Middle frontal gyrus (tissue), 1 donor: ENCODE measurements at regions not wholly inside any gene's neighbourhood (a gene's known extent, or its start where the extent isn't known, plus 50 kb on each side); places are given as distances from the start of the nearest gene placed in this dataset.
A peak's percentile ranks its signal among the peaks of the same experiment; 100 is the strongest.

Experiments used
- DNase-seq: peaks from one replicate; pipeline ENCODE4 v3.0.0-alpha.2; 2015; ENCODE audit warnings: low spot score; ENCODE audit errors: extremely low spot score

DNA sequence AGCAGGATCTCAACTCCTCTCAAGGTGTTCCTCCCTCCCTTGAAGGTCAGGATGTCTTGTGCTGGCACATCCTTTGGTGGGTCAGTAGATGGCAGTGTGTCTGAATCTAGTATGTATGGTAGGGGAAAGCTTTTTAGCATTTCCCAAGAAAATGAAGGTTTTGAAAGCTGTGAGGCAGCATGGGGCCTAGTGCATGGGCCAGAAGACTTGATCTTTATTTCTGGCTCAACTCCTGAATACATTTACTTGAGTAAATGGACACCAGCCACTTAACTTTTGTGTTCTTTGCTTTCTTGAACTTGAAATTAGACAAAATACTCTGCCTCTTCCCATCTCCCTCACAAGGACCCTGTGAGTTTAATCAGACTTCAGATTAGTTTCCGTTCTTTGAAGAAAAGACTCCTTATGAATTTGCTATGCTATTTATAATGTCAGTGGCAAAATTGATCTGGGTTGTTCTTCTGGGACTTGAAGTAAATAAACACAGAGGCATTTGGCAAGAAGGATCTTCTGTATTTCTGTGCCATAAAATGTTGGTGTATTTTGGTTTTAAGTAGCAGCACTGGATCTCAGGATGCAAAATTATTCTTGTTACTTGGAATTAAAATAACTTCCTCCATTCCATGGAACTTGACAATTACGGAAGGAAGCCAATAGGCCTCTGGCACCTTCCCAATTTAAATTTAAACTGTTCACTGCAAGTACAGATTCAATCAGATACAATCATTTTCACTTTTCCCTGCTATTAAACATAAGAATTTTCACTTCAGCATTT, 288.8 kb downstream of the CASP12 start:
- peak; percentile 32 for DNase-seq

DNA sequence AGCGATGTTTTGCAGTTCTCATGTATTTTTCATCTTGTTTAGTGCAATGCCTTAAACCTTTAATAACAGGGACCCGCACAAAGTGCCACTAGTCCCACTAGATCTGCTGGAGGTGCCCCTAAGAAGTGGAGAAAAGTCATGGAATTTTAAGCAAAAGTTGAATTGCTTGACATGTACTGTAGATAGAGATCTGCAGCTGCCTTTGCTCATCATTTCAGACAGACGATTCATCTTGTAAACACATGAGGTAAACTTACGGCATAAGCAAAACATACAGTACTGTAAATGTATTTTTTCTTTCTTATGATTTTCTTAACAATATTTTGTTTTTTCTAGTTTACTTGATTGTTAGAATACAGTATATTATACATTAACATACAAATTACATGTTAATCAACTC, 295.6 kb downstream of the CASP12 start:
- DNase-seq, result no peak

DNA sequence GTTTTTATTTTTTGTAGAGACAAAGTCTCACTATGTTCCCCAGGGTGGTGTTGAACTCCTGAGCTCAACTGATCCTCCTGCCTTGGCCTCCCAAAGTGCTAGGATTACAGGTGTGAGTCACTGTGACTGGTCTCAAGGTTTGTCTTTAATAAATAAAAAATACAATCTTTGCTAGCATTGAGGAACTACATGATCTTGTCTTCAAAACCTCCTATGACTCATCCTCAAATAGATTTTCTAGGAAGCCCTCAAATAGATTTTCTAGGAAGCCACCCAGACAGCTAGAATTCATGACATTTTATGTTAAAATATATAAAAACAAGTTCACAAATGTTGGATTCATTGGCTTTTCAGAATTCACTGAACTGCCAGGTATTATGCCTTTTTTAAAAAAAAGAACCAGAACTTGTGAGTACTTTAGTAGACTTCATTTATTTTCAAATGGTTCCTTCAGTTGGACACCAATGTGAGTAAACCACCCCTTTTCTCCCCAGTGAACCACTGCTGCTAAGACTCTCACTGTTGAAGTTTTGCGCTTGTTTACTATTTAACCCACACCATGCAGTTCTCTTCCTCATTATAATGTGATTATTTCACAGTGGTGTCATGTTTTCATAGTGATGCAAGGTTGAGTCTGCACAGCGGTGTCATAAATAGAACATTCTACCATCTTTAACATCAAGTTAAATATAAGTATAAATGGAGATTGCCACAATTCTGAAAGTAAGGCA, 303.9 kb downstream of the CASP12 start:
- DNase-seq, result no peak

DNA sequence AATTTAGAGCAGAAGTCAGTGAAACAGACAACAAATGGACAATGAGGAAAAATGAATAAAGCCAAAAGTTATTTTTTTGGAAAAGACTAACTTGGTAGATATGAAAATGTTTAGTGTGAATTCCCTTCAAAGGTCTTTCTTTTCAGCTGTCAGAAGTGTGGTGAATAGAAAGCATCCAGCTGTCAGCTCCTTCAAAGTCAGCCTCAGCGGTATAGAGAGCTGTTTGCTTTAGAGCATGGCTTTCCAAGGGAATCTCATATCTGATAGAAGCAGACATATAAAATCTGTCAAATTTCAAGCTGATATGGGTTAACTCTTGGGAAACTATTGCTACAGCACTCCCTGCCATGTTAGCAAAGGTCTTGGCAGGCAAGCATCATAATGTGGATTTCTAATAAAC, 309.3 kb downstream of the CASP12 start:
- no peak for DNase-seq

DNA sequence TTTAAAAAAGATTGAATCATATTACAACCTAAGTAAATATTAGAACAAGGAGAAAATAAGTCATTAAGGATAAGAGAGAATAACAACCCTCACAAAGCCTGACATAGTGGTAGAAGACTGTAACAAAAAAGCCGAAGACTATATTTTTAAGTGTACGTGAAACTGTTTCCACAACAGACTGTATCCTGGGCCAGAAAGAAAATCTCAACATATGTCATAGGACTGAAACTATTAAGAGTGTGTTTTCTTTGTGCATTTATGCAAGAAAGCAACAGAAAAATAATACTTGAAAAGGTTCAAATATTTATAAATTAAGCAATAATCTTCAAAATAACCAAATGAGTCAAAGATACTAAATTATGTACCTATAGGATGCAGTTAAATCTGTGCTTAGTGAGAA, 309.8 kb downstream of the CASP12 start:
- DNase-seq, result no peak

DNA sequence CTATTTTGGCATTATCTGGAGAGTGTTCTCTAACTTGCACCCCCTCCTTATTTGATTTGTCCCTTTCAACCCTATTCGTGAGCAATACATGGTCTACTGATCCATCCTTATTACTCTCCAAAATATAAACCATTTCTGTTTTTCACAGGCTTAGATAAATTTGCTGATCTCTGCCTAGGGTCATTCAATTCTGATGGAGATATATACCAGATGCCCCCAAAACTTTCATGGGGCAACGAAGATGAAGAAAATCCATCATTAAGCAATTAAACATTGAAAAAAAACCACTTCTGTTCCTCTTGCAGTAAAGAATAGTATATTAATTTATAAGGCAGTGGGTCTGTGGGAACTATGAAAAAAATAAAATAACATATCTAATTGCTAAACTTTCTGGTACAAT, 313.4 kb downstream of the CASP12 start:
- DNase-seq, result no peak

DNA sequence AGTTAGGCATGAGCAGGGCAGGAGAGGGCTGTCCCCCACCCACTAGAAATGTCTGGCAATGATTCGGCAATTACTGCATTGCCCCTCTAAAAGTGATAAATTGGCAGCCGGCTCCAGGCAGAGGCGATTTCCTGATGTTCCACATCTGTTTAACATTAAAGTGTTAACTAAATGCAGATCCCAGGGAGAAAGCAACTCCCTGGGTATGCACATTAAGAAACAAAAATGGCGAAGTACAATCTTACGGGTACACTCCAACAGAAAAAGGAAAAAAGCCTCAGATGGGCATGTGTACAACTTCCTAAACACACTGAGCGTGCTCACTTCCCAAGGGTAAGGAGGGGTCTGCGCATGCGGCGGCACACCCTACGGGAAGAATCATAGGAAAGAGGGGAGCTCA, 314.4 kb downstream of the CASP12 start:
- DNase-seq, result no peak

DNA sequence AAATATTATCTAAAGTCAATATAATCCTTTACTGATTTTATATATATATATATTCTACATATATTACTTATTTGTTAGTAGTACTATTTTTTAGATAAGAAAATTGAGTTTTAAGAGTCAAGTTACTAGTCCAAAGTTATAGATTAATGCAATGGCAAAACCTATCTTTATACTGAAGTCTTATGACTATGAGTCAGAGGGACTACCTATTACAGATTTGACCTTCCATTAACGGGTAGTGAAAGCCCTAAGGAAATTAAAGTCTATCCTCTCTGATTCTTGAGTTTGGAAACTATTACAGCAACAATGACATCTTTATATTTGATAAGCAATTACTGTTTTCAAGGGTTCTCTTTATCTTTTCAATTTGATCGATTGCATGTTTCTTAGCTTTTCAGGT, 315.8 kb downstream of the CASP12 start:
- no peak for DNase-seq

DNA sequence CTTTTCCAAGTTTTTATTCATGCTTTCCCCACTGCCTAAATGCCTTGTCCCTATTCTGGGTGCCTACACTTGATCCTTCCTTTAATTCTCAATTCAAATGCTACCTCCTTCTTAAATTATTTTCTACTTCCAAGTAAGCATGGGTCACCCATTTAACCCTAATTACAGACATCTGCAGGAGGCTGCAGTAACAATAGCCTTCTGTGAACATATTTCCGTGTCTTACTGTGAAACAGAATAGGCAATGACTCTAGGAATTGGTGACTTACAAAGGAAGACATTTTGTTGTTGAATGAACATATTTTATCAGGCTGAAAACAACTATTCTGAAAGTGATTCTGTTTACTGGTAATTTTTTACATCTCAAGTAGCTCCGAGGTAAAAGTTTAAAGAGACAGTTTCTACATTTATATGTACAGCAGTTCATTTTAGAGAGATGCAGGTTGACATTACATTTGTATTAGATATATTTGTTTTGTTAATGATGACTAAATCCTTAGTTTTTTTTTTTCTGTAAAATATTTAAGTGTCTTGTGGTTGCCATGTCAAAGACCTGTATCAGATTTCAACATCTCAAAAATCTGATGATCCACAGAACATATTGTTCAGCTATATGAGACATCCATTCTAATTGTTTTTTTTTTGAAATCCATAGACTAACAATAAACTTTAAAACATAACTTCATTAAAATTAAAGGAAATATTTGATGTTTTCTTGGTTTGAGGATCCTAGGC, 316.8 kb downstream of the CASP12 start:
- no peak for DNase-seq

DNA sequence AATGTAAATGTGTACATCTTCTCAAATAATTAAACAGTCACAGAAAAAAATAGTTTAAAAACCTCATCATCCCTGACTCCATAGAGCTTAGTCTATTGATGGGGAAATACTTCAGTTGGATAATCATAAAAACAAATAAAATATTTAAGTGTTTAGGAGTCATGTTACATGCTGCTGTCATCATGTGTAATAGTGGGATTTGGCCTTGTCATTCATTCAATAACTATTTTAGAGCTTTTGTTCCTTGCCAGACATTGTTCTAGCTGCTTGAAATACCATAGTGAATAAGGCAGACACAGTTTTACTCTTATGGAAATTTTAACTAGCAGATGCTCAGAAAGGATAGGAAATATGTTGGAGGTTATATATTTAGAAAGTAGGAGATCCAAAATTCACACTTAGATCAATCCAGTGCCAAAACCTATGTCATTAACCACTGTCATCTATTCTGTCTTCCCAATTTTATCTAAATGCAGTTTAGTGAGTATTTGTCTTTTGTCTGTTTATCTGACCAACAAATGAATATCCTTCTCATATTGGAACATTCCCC, 324.7 kb downstream of the CASP12 start:
- DNase-seq, result no peak

DNA sequence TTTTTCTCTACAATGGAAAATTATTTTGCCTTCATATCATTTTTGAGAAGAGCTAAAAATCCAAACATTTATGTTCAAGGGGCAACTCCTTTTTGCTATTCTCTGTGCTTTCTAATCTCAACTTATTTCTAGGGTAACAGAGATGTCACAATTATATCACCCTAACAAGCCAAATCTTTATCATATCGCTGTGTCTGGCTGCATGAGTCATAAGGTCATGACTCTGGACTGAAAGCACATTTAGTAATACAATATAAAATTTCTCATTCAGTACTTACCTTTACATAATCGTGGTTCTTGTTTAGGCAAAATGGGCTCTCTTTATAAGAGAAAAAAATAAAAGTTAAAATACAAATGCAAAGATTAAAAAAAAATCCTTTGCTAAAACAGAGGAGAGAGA, 326.0 kb downstream of the CASP12 start:
- DNase-seq, result no peak

DNA sequence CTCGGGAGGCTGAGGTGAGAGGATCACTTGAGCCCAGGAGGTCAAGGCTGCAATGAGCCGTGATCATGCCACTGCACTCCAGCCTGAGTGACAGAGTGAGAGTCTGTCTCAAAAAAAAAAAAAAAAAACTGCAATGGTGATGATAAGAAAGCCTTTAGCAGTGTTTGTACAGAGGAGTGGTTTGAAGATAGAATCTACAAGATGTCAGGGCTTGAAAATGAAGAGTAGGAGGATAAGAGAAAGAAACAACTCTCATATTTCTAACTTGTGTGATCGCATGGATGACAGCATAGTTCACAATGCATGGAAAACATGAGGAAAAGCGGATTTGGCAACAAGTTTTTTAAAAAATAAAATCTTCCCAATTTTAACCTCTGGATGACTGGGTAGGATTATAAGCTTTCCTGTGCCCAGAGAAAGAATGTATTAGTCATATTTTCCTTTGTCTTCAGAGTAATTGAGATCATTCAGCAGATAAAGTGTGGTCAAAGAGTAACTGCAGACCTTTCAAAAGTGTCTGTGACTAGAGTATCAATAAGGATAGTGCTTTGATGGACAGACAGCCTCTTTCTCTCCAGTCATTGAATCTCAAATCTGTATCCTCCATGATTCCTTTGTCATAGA, 328.1 kb downstream of the CASP12 start:
- no peak for DNase-seq

DNA sequence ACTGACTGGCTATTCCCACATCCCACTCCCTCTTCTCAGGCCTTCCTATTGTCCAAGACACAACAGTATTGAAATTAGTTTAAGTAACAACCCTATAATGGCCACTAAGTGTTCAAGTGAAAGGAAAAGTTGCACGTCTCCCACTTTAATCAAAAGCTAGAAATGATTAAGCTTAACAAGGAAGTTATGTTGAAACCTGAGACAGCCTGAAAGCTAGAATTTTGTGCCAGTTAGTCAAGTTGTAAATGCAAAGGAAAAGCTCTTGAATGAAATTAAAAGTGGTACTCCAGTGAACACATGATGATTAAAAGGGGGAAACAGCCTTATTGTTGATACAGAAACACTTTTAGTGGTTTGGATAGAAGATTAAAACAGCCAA, 332.7 kb downstream of the CASP12 start:
- no peak for DNase-seq

DNA sequence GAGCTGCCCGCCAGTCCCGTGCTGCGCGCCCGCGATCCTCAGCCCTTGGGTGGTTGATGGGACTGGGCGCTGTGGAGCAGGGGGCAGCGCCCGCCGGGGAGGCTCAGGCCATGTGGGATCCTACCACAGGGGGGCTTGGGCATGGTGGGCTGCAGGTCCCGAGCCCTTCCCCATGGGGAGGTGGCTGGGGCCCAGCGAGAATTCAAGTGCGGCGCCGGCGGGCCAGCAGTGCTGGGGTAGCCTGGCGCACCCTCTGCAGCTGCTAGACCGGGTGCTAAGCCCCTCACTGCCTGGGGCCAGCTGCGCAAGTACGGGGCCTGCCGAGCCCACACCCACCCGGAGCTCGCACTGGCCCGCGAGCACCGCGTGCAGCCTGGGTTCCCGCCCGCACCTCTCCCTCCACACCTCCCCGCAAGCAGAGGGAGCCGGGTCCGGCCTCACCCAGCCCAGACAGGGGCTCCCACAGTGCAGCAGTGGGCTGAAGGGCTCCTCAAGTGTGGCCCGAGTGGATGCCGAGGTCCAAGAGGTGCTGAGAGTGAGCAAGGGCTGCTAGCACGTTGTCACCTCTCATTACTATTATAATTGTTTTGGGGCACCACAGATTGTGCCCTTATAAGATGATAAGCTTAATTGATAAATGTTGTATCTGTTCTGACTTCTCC, 333.2 kb downstream of the CASP12 start:
- DNase-seq, result no peak

DNA sequence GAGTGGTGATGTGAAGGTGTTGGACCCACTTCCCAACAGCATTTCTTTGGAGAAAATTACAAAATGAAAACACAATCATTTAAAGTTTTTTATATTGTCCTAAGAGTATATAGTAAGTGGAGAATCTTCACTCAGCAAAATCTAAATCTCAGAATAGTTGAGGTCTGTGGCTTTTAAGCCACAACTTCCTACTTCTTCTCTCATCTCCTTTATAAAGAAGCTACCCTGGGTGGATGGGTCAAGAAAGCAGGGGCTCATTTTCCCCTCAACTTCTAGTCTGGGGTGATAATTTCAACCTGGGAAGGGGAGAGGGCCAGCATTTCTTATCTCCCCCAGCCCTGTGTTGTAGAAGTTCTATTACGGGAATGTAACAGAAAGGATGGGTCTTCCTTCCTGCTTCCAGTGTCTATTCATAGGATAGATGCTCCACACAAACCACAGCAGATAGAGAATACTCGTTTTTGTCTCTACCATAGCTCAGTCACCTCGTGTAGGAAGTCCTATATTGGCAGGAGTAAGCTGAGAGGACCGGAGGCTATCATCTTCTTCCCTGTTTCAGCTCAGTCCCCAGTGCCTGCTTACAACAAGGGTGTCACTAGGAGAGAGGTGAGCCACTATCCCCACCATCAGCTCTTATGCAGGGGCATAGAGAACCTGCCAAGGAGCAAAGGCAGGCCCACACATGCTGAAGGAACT, 341.5 kb downstream of the CASP12 start:
- DNase-seq, result no peak

DNA sequence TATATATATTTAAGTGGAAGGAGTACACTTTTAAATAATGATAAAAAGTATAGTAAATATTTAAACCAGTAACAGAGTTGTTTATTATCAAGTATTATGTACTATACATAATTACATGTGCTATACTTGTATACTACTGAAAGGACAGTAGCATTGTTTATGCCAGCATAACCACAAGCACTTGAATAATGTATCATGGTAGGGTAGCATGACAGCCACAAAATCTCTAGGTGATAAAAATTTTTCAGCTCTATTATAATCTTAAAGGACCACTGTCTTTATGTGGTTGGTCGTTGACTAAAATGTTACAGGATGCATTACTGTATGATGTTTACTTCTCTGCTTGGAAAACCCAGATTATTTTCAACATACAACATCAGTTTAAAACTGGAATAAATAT, 349.2 kb downstream of the CASP12 start:
- no peak for DNase-seq

DNA sequence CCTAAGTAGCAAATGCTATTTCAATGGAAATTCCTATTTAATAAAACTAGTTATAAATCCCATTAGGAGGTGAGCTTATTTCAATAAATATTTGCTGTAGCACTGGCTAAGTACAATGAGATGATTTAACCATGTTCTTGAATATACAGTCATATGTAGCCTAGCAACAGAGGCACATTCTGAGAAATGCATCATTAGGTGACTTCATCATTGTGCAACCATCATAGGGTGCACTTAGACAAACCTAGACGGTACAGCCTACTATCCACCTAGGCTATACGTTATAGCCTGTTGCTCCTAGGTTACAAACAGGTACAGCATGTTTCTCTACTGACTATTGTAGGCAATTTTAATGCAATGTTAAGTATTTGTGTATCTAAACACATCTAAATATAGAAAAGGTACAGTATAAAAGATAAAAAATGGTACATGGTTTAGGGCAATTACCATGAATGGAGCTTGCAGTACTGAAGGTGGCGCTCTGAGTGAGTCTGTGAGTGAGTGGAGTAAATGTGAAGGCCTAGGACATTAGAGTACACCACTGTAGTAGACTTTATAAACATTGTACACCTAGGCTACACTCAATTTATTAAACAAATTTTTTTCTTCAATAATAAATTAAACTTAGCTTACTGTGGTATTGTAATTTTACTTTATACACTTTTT, 350.1 kb downstream of the CASP12 start:
- DNase-seq, result no peak

DNA sequence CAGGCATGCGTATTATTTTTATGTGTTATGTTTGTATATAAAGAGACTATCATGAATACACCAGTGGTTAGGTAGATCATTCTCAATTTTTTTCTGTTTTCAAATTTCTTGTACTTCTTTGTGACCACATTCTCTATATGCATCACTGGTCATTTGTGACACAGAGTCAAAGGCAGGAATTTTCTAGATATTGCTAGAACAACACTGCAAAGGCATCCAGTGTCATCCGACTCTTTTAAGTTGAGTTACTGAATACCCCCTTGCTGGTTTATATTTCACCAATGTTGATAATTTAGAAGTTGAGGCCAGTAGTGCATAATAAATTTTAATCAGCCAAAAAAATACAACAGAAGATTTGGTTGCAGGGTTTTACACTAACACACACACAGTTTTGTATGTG, 351.8 kb downstream of the CASP12 start:
- no peak for DNase-seq

DNA sequence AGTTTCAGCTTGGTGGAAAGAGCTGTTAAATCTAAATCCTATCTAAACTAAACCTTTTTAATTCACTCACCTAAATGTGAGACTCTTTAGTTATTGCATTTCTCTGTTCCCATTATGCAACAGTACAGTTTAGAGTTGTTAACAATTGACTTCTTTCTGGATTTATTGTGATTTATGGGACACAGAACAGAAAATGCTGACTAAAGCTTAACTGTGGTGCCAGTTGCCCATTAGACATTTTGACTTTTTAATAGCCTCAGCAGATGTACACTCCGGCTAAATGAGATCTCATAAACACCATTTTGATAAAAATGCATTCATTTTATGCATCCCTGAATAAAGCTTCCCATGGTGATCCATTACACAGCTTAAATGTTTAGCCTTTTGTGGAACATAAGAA, 356.6 kb downstream of the CASP12 start:
- DNase-seq, result no peak

DNA sequence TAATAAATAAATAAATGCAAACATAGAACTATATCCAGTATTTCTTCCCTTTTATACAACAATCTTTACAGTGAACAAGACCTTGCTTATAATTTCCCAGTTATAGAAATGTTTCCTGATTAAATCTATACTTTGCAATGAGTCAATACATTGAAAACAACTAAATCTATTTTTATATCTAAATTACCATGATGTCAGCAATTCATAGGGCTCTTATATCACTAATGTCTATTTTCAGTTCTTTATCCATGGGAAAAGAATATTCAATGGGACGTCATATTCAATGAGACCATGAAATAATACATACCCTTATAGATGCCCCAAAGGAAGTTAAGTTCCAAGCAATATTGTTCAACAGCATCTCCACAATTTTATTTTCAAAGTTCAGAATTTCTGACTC, 359.9 kb downstream of the CASP12 start:
- DNase-seq, result no peak
